HepG2 (cell line): ENCODE measurements at regions not wholly inside any gene's neighbourhood (a gene's known extent, or its start where the extent isn't known, plus 50 kb on each side); places are given as distances from the start of the nearest gene placed in this dataset.

ENCODE experiments used
- GLI4 ChIP-seq: sonication (generic); formaldehyde crosslinking; IDR thresholded peaks from 2 replicates; pipeline ENCODE4 v1.5.1; 2020; ENCODE audit warnings: missing genetic modification reagents, mild to moderate bottlenecking, moderate library complexity, borderline replicate concordance
- KLF9 ChIP-seq: IDR thresholded peaks from 2 replicates; pipeline ENCODE4 v1.6.1; 2016; ENCODE audit warnings: low read depth
- MYC ChIP-seq: sonication (generic); formaldehyde crosslinking; IDR thresholded peaks from 2 replicates; pipeline ENCODE4 v1.9.0; 2021; ENCODE audit warnings: missing genetic modification reagents, borderline replicate concordance
- ZNF121 ChIP-seq: sonication (generic); formaldehyde crosslinking; IDR thresholded peaks from 2 replicates; pipeline ENCODE4 v1.5.0; 2020; ENCODE audit warnings: mild to moderate bottlenecking, missing genetic modification reagents
- ZNF430 ChIP-seq: sonication (generic); formaldehyde crosslinking; IDR thresholded peaks from 2 replicates; pipeline ENCODE4 v1.9.0; 2021; ENCODE audit warnings: mild to moderate bottlenecking, missing genetic modification reagents
- ZNF652 ChIP-seq: IDR thresholded peaks from 2 replicates; pipeline ENCODE4 v1.6.1; 2016; ENCODE audit warnings: low read depth, borderline replicate concordance
- ZSCAN22 ChIP-seq: sonication (generic); formaldehyde crosslinking; IDR thresholded peaks from 2 replicates; pipeline ENCODE4 v1.4.0; 2020; ENCODE audit warnings: mild to moderate bottlenecking, missing genetic modification reagents
- TF ChIP-seq, protein P1 (sequence below): sonication (generic); formaldehyde crosslinking; IDR thresholded peaks from 2 replicates; pipeline ENCODE4 v1.5.0; 2020; ENCODE audit warnings: mild to moderate bottlenecking, missing genetic modification reagents
- TF ChIP-seq, protein P2 (sequence below): sonication (generic); formaldehyde crosslinking; IDR thresholded peaks from 2 replicates; pipeline ENCODE4 v1.5.1; 2020; ENCODE audit warnings: missing genetic modification reagents, mild to moderate bottlenecking, borderline replicate concordance

DNA sequence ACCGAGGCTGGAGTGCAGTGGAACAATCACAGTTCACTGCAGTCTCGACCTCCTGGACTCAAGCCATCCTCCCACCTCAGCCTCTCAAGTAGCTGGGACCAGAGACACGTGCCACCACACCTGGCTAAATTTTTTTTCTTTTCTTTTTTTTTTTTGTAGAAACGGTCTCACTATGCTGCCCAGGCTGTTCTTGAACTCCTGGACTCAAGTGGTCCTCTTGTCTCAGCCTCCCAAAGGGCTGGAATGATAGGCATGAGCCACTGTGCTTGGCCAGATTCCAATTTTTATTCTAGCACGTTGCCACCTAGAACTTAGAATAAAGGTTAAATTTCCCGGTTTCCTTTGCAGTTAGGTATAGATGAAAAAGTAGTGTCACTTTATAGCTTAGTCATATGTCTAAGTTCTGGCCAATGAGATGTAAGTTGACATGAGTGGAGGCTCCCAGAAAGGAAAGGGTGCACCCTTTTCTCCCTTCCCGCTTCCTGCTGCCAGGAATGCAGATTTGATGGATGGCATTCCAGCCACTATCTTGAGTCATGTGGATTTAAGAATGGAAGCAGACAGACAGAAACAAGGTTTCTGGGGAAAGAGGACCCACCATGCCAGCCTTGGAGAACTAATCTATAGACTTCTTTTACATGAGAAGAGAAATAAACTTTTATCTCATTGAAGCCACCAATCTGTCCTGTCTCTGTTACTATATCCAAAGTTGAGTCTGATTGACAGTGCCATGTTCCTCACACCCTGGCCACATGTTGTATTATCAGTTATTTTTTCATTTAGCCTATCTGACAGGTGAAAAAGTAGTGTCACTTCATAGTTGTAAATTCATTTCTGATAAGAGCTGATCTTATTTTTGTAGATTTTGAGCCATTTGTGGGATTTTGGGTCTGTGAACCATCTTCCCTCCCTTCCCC lies 60.6 kb upstream of the NCOA3 start (continued):
- TF ChIP-seq, protein P1, sequence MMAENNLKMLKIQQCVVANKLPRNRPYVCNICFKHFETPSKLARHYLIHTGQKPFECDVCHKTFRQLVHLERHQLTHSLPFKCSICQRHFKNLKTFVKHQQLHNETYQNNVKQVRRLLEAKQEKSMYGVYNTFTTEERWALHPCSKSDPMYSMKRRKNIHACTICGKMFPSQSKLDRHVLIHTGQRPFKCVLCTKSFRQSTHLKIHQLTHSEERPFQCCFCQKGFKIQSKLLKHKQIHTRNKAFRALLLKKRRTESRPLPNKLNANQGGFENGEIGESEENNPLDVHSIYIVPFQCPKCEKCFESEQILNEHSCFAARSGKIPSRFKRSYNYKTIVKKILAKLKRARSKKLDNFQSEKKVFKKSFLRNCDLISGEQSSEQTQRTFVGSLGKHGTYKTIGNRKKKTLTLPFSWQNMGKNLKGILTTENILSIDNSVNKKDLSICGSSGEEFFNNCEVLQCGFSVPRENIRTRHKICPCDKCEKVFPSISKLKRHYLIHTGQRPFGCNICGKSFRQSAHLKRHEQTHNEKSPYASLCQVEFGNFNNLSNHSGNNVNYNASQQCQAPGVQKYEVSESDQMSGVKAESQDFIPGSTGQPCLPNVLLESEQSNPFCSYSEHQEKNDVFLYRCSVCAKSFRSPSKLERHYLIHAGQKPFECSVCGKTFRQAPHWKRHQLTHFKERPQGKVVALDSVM (CRISPR knock-in tag), result peak; percentile 88
- TF ChIP-seq KLF9 (CRISPR knock-in tag) (no peak), ZSCAN22 (CRISPR knock-in tag) (no peak), MYC (CRISPR knock-in tag) (no peak), ZNF121 (CRISPR knock-in tag) (peak; percentile 67), ZNF652 (CRISPR knock-in tag) (peak; percentile 80; the same call in 1 of the 2 replicates), GLI4 (CRISPR knock-in tag) (0 out of 2 replicates have a peak, but pooled peaks have one; percentile 25), ZNF430 (CRISPR knock-in tag) (no peak)
- TF ChIP-seq, protein P2, sequence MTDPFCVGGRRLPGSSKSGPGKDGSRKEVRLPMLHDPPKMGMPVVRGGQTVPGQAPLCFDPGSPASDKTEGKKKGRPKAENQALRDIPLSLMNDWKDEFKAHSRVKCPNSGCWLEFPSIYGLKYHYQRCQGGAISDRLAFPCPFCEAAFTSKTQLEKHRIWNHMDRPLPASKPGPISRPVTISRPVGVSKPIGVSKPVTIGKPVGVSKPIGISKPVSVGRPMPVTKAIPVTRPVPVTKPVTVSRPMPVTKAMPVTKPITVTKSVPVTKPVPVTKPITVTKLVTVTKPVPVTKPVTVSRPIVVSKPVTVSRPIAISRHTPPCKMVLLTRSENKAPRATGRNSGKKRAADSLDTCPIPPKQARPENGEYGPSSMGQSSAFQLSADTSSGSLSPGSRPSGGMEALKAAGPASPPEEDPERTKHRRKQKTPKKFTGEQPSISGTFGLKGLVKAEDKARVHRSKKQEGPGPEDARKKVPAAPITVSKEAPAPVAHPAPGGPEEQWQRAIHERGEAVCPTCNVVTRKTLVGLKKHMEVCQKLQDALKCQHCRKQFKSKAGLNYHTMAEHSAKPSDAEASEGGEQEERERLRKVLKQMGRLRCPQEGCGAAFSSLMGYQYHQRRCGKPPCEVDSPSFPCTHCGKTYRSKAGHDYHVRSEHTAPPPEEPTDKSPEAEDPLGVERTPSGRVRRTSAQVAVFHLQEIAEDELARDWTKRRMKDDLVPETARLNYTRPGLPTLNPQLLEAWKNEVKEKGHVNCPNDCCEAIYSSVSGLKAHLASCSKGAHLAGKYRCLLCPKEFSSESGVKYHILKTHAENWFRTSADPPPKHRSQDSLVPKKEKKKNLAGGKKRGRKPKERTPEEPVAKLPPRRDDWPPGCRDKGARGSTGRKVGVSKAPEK, result no peak
